Trophoblast cell (in vitro differentiated cells and primary cell): ENCODE measurements at regions not wholly inside any gene's neighbourhood (a gene's known extent, or its start where the extent isn't known, plus 50 kb on each side); places are given as distances from the start of the nearest gene placed in this dataset.

Experiments used
- DNase-seq, 2 donors: peaks; one replicate each; pipeline ENCODE4 v3.0.0-alpha.2; 2016
- H2AFZ ChIP-seq: 2 replicates; pipeline ENCODE4 v1.6.1; 2013; ENCODE audit warnings: low read length, moderate library complexity, mild to moderate bottlenecking; ENCODE audit not compliant: insufficient read depth, poor library complexity
- H2AK5ac ChIP-seq: 2 replicates; pipeline ENCODE4 v1.6.1; 2013; ENCODE audit warnings: mild to moderate bottlenecking, low read length
- H2BK120ac ChIP-seq: 2 replicates; pipeline ENCODE4 v1.6.1; 2013; ENCODE audit warnings: low read length, mild to moderate bottlenecking, moderate library complexity; ENCODE audit not compliant: insufficient read depth, poor library complexity
- H2BK12ac ChIP-seq: 2 replicates; pipeline ENCODE4 v1.6.1; 2013; ENCODE audit warnings: mild to moderate bottlenecking, low read length, moderate library complexity
- H2BK5ac ChIP-seq: 2 replicates; pipeline ENCODE4 v1.6.1; 2013; ENCODE audit warnings: low read length, low read depth, moderate library complexity, mild to moderate bottlenecking; ENCODE audit not compliant: poor library complexity
- H3K14ac ChIP-seq: 2 replicates; pipeline ENCODE4 v1.6.1; 2013; ENCODE audit warnings: mild to moderate bottlenecking, low read length
- H3K18ac ChIP-seq: 2 replicates; pipeline ENCODE4 v1.6.1; 2013; ENCODE audit warnings: mild to moderate bottlenecking, low read length
- H3K23ac ChIP-seq: 2 replicates; pipeline ENCODE4 v1.6.1; 2013; ENCODE audit warnings: low read length
- H3K27ac ChIP-seq: 2 replicates; pipeline ENCODE4 v1.5.1; 2013; ENCODE audit warnings: low read depth, mild to moderate bottlenecking, inconsistent platforms, low read length, moderate library complexity
- H3K27me3 ChIP-seq: 2 replicates; pipeline ENCODE4 v1.6.1; 2013; ENCODE audit warnings: inconsistent platforms, mild to moderate bottlenecking, low read length, moderate library complexity; ENCODE audit not compliant: insufficient read depth
- H3K36me3 ChIP-seq, 2 experiments: 1 replicate in 1 of 2; 2 replicates in 1 of 2; pipeline ENCODE4 v1.6.1; 2013; ENCODE audit warnings: low read length in 2 of 2, mild to moderate bottlenecking in 2 of 2, moderate library complexity in 1 of 2; ENCODE audit not compliant: insufficient read depth in 2 of 2, control insufficient read depth in 1 of 2
- H3K4ac ChIP-seq: 2 replicates; pipeline ENCODE4 v1.6.1; 2013; ENCODE audit warnings: low read depth, mild to moderate bottlenecking, low read length, moderate library complexity
- H3K4me1 ChIP-seq, 2 experiments: 1 replicate in 1 of 2; 2 replicates in 1 of 2; pipeline ENCODE4 v1.6.1; 2013; ENCODE audit warnings: low read length in 2 of 2, mild to moderate bottlenecking in 2 of 2, moderate library complexity in 1 of 2; ENCODE audit not compliant: insufficient read depth in 2 of 2, control insufficient read depth in 1 of 2
- H3K4me2 ChIP-seq: 2 replicates; pipeline ENCODE4 v1.6.1; 2013; ENCODE audit warnings: inconsistent platforms, mild to moderate bottlenecking, low read length, moderate library complexity
- H3K4me3 ChIP-seq: 2 replicates; pipeline ENCODE4 v1.5.1; 2013; ENCODE audit warnings: mild to moderate bottlenecking, low read depth, low read length, inconsistent platforms
- H3K79me1 ChIP-seq: one replicate; pipeline ENCODE4 v1.6.1; 2013; ENCODE audit warnings: low read length
- H3K79me2 ChIP-seq: 2 replicates; pipeline ENCODE4 v1.6.1; 2013; ENCODE audit warnings: low read length, mild to moderate bottlenecking; ENCODE audit not compliant: control insufficient read depth, insufficient read depth, poor library complexity
- H3K9ac ChIP-seq: 2 replicates; pipeline ENCODE4 v1.6.1; 2013; ENCODE audit warnings: mild to moderate bottlenecking, low read length
- H3K9me3 ChIP-seq: 2 replicates; pipeline ENCODE4 v1.6.1; 2013; ENCODE audit warnings: low read depth, mild to moderate bottlenecking, control low read depth, inconsistent platforms, low read length; ENCODE audit not compliant: insufficient read depth
- H4K12ac ChIP-seq: 2 replicates; pipeline ENCODE4 v1.6.1; 2013; ENCODE audit warnings: low read depth, mild to moderate bottlenecking, low read length, moderate library complexity
- H4K8ac ChIP-seq: 2 replicates; pipeline ENCODE4 v1.6.1; 2013; ENCODE audit warnings: low read depth, mild to moderate bottlenecking, low read length, moderate library complexity
- H4K91ac ChIP-seq: one replicate; pipeline ENCODE4 v1.6.1; 2013; ENCODE audit warnings: low read depth, mild to moderate bottlenecking, low read length, moderate library complexity
- WGBS: extraction: QIAGEN DNeasy Blood & Tissue Kit; methylation state at CpG from one replicate; pipeline ENCODE4 v1.1.7; 2013; ENCODE audit warnings: missing lambda C conversion rate; ENCODE audit not compliant: insufficient read length, insufficient coverage; ENCODE audit errors: extremely low coverage; 5-methylcytosine and 5-hydroxymethylcytosine counted together

- DNase-seq = no peak
- H3K9me3 ChIP-seq = no peaks in the 10 kb centered on the region
- no peak overlapping the region for H3K27ac ChIP-seq
- H3K4me2 ChIP-seq = no peak overlapping the region
- no peak overlapping the region for H2AFZ ChIP-seq
- H3K4ac ChIP-seq = no peak overlapping the region
- no peak overlapping the region for H2BK120ac ChIP-seq
- no peak overlapping the region for H2BK5ac ChIP-seq
- no peak overlapping the region for H3K9ac ChIP-seq
- H4K12ac ChIP-seq = no peak overlapping the region
- no CpG with 5 or more reads among the region's 9 CpGs for WGBS
- H3K27me3 ChIP-seq = no peaks in the 10 kb centered on the region
- H3K14ac ChIP-seq = no peak overlapping the region
- no peak overlapping the region for H3K4me3 ChIP-seq
- H3K4me1 ChIP-seq = no peaks in the 10 kb centered on the region
- no peak overlapping the region for H3K18ac ChIP-seq
- H4K8ac ChIP-seq = no peak overlapping the region
- H3K36me3 ChIP-seq = no peaks in the 10 kb centered on the region
- no peak overlapping the region for H2AK5ac ChIP-seq
- H3K79me2 ChIP-seq = no peaks in the 10 kb centered on the region
- no peak overlapping the region for H2BK12ac ChIP-seq
- no peaks in the 10 kb centered on the region for H3K79me1 ChIP-seq
- no peak overlapping the region for H4K91ac ChIP-seq
- no peak overlapping the region for H3K23ac ChIP-seq
Measured at GRCh38 chr5:104062621-104063377, 500.2 kb upstream of the NUDT12 start.

- Histone ChIP-seq H3K79me1 (no peaks in the 10 kb centered on the region), H3K23ac (no peak overlapping the region), H3K4ac (no peak overlapping the region), H3K4me2 (no peak overlapping the region), H3K36me3 (no peaks in the 10 kb centered on the region), H3K27me3 (no peaks in the 10 kb centered on the region), H2AK5ac (no peak overlapping the region), H4K91ac (no peak overlapping the region), H3K27ac (no peak overlapping the region), H3K18ac (no peak overlapping the region), H3K14ac (no peak overlapping the region), H3K9me3 (no peaks in the 10 kb centered on the region), H3K79me2 (no peaks in the 10 kb centered on the region), H2BK120ac (no peak overlapping the region), H3K4me3 (no peak overlapping the region), H4K8ac (no peak overlapping the region), H3K9ac (no peak overlapping the region), H2AFZ (no peak overlapping the region), H2BK12ac (no peak overlapping the region), H2BK5ac (no peak overlapping the region), H3K4me1 (no peaks in the 10 kb centered on the region), H4K12ac (no peak overlapping the region)
- no CpG with 5 or more reads among the region's 3 CpGs for WGBS
- DNase-seq = no peak
Measured at GRCh38 chr5:104061707-104062106, 499.1 kb upstream of the NUDT12 start.

DNA sequence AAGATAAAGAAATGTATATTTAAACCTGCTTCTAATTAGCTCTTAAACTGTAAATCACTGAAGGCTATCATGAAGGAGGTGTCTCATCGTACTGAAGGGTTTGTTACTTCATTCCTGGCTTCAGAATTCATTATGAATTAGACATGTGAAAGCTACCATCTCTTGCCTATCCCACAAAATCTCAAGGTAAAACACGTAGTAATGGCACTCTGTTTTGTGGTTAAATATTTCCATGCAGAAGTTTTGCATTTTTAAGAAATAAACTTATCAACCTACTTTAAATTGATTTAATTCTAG is 490.7 kb upstream of the NUDT12 start:
- H3K18ac ChIP-seq = no peak overlapping the region
- no CpG with 5 or more reads among the region's 2 CpGs for WGBS
- H3K36me3 ChIP-seq = no peaks in the 10 kb centered on the region
- H3K4ac ChIP-seq = no peak overlapping the region
- no peaks in the 10 kb centered on the region for H3K4me1 ChIP-seq
- no peak overlapping the region for H2AFZ ChIP-seq
- no peaks in the 10 kb centered on the region for H3K79me2 ChIP-seq
- no peak overlapping the region for H3K9ac ChIP-seq
- H4K12ac ChIP-seq = no peak overlapping the region
- no peak overlapping the region for H2BK12ac ChIP-seq
- no peak overlapping the region for H2BK120ac ChIP-seq
- DNase-seq = no peak
- H2AK5ac ChIP-seq = no peak overlapping the region
- H4K91ac ChIP-seq = no peak overlapping the region
- no peak overlapping the region for H3K4me3 ChIP-seq
- H3K9me3 ChIP-seq = no peaks in the 10 kb centered on the region
- no peak overlapping the region for H3K14ac ChIP-seq
- H3K27me3 ChIP-seq = no peaks in the 10 kb centered on the region
- no peak overlapping the region for H3K23ac ChIP-seq
- H4K8ac ChIP-seq = no peak overlapping the region
- H3K4me2 ChIP-seq = no peak overlapping the region
- H3K79me1 ChIP-seq = no peaks in the 10 kb centered on the region
- no peak overlapping the region for H3K27ac ChIP-seq
- H2BK5ac ChIP-seq = no peak overlapping the region

GRCh38 chr5:104052558-104053352 is 490.2 kb upstream of the NUDT12 start:
- Histone ChIP-seq H3K18ac (no peak overlapping the region), H3K4me3 (no peak overlapping the region), H2BK5ac (no peak overlapping the region), H2BK120ac (no peak overlapping the region), H2BK12ac (no peak overlapping the region), H3K27me3 (no peaks in the 10 kb centered on the region), H3K14ac (no peak overlapping the region), H3K79me2 (no peaks in the 10 kb centered on the region), H3K27ac (no peak overlapping the region), H3K36me3 (no peaks in the 10 kb centered on the region), H3K79me1 (no peaks in the 10 kb centered on the region), H3K23ac (no peak overlapping the region), H4K91ac (no peak overlapping the region), H2AFZ (no peak overlapping the region), H2AK5ac (no peak overlapping the region), H3K4ac (no peak overlapping the region), H4K12ac (no peak overlapping the region), H3K9me3 (no peaks in the 10 kb centered on the region), H3K4me2 (no peak overlapping the region), H3K4me1 (no peaks in the 10 kb centered on the region), H3K9ac (no peak overlapping the region), H4K8ac (no peak overlapping the region)
- no peak for DNase-seq
- no CpG with 5 or more reads among the region's 7 CpGs for WGBS
